Astrocyte (in vitro differentiated cells and primary cell): ENCODE measurements at regions not wholly inside any gene's neighbourhood (a gene's known extent, or its start where the extent isn't known, plus 50 kb on each side); places are given as distances from the start of the nearest gene placed in this dataset.

Experiments used
- DNase-seq: peaks from one replicate; pipeline ENCODE4 v3.0.0-alpha.2; 2010; ENCODE audit warnings: low read depth
- FAIRE-seq: peaks from 2 replicates; lab custom pipeline; 2011; peaks lifted over from hg19 to GRCh38; lab: Jason Lieb, UNC
- H2AFZ ChIP-seq: 2 replicates; pipeline ENCODE4 v1.6.0; 2012; ENCODE audit warnings: low read depth, low read length, inconsistent platforms
- H3K27ac ChIP-seq: 2 replicates; pipeline ENCODE4 v1.5.1; 2011; ENCODE audit warnings: low read depth, low read length, inconsistent platforms
- H3K27me3 ChIP-seq: 2 replicates; pipeline ENCODE4 v1.6.0; 2011; ENCODE audit warnings: low read length, inconsistent platforms; ENCODE audit not compliant: insufficient read depth
- H3K36me3 ChIP-seq: 2 replicates; pipeline ENCODE4 v1.5.1; 2011; ENCODE audit warnings: low read length, inconsistent platforms; ENCODE audit not compliant: insufficient read depth
- H3K4me1 ChIP-seq: 2 replicates; pipeline ENCODE4 v1.5.1; 2011; ENCODE audit warnings: low read length, inconsistent platforms; ENCODE audit not compliant: insufficient read depth
- H3K4me2 ChIP-seq: 2 replicates; pipeline ENCODE4 v1.6.0; 2012; ENCODE audit warnings: low read length, inconsistent platforms
- H3K4me3 ChIP-seq: 2 replicates; pipeline ENCODE4 v1.5.1; 2011; ENCODE audit warnings: low read depth, mild to moderate bottlenecking, low read length, inconsistent platforms; ENCODE audit not compliant: insufficient read depth
- H3K79me2 ChIP-seq: 2 replicates; pipeline ENCODE4 v1.6.0; 2012; ENCODE audit warnings: mild to moderate bottlenecking, low read length, inconsistent platforms; ENCODE audit not compliant: insufficient read depth
- H3K9ac ChIP-seq: 2 replicates; pipeline ENCODE4 v1.6.0; 2012; ENCODE audit warnings: mild to moderate bottlenecking, low read length, inconsistent platforms
- H3K9me3 ChIP-seq: 2 replicates; pipeline ENCODE4 v1.5.1; 2012; ENCODE audit warnings: low read depth, mild to moderate bottlenecking, low read length, inconsistent platforms; ENCODE audit not compliant: insufficient read depth
- H4K20me1 ChIP-seq: 2 replicates; pipeline ENCODE4 v1.6.0; 2012; ENCODE audit warnings: low read length, inconsistent platforms; ENCODE audit not compliant: insufficient read depth
- H3K27ac Mint-ChIP-seq: one replicate; pipeline ENCODE4 v1.8.0; 2021; ENCODE audit warnings: mild to moderate bottlenecking, mixed read lengths; ENCODE audit not compliant: unreplicated experiment
- H3K27me3 Mint-ChIP-seq: one replicate; pipeline ENCODE4 v1.8.0; 2021; ENCODE audit warnings: low read depth, mixed read lengths; ENCODE audit not compliant: unreplicated experiment
- H3K36me3 Mint-ChIP-seq: one replicate; pipeline ENCODE4 v1.8.0; 2021; ENCODE audit warnings: low read depth, mixed read lengths; ENCODE audit not compliant: unreplicated experiment
- H3K4me1 Mint-ChIP-seq: one replicate; pipeline ENCODE4 v1.8.0; 2021; ENCODE audit warnings: low read depth, mixed read lengths; ENCODE audit not compliant: unreplicated experiment
- H3K4me3 Mint-ChIP-seq: one replicate; pipeline ENCODE4 v1.8.0; 2021; ENCODE audit warnings: mild to moderate bottlenecking, moderate library complexity, mixed read lengths; ENCODE audit not compliant: unreplicated experiment
- H3K9me3 Mint-ChIP-seq: one replicate; pipeline ENCODE4 v1.8.0; 2021; ENCODE audit warnings: mild to moderate bottlenecking, mixed read lengths; ENCODE audit not compliant: unreplicated experiment
- CTCF ChIP-seq: IDR thresholded peaks from 2 replicates; pipeline ENCODE4 v1.5.1; 2011; ENCODE audit warnings: low read depth, mild to moderate bottlenecking, inconsistent platforms, low read length, moderate library complexity; ENCODE audit not compliant: insufficient read depth
- EZH2 ChIP-seq: IDR thresholded peaks from 2 replicates; pipeline ENCODE4 v1.6.1; 2012; ENCODE audit warnings: mild to moderate bottlenecking, low read length, inconsistent platforms; ENCODE audit not compliant: insufficient read depth

- Histone ChIP-seq H3K4me2 (no peak overlapping the region), H2AFZ (no peak overlapping the region), H3K9ac (no peak overlapping the region), H3K79me2 (no peaks in the 10 kb centered on the region), H4K20me1 (no peaks in the 10 kb centered on the region), H3K36me3 (no peaks in the 10 kb centered on the region), H3K27me3 (no peaks in the 10 kb centered on the region), H3K9me3 (no peaks in the 10 kb centered on the region), H3K4me1 (peaks cover 6% of the 10 kb centered on the region), H3K4me3 (no peak overlapping the region), H3K27ac (no peak overlapping the region)
- Mint-ChIP-seq H3K27me3 (no peaks in the 10 kb centered on the region), H3K4me3 (no peak overlapping the region), H3K36me3 (no peaks in the 10 kb centered on the region), H3K4me1 (no peaks in the 10 kb centered on the region), H3K9me3 (peaks cover 4% of the 10 kb centered on the region), H3K27ac (no peak overlapping the region)
- FAIRE-seq (no peak), DNase-seq (no peak)
- TF ChIP-seq EZH2 (no peak), CTCF (no peak)
Observed at GRCh38 chr3:1969281-1969680, 129.4 kb upstream of the CNTN4 start.

GRCh38 chr3:1971780-1972179 lies 126.9 kb upstream of the CNTN4 start:
- H3K9ac ChIP-seq = no peak overlapping the region
- H3K36me3 ChIP-seq = no peaks in the 10 kb centered on the region
- peak; percentile 48 for DNase-seq
- H3K4me3 ChIP-seq = no peak overlapping the region
- no peaks in the 10 kb centered on the region for H4K20me1 ChIP-seq
- TF ChIP-seq CTCF (no peak), EZH2 (no peak)
- H3K79me2 ChIP-seq = no peaks in the 10 kb centered on the region
- Mint-ChIP-seq H3K27me3 (no peaks in the 10 kb centered on the region), H3K27ac (no peak overlapping the region), H3K9me3 (peaks cover 4% of the 10 kb centered on the region), H3K4me1 (no peaks in the 10 kb centered on the region), H3K4me3 (no peak overlapping the region), H3K36me3 (no peaks in the 10 kb centered on the region)
- peak overlapping the region; percentile 7 for H3K4me2 ChIP-seq
- FAIRE-seq = no peak
- no peaks in the 10 kb centered on the region for H3K27me3 ChIP-seq
- no peak overlapping the region for H3K27ac ChIP-seq
- no peak overlapping the region for H2AFZ ChIP-seq
- H3K9me3 ChIP-seq = no peaks in the 10 kb centered on the region
- peaks cover 6% of the 10 kb centered on the region for H3K4me1 ChIP-seq

- FAIRE-seq (no peak), DNase-seq (no peak)
- H3K9ac ChIP-seq = no peak overlapping the region
- no peak overlapping the region for H3K27ac ChIP-seq
- peaks cover 4% of the 10 kb centered on the region for H3K9me3 Mint-ChIP-seq
- no peaks in the 10 kb centered on the region for H3K36me3 ChIP-seq
- H3K27me3 ChIP-seq = no peaks in the 10 kb centered on the region
- H3K36me3 Mint-ChIP-seq = no peaks in the 10 kb centered on the region
- H3K27ac Mint-ChIP-seq = no peak overlapping the region
- H3K4me1 Mint-ChIP-seq = no peaks in the 10 kb centered on the region
- no peaks in the 10 kb centered on the region for H3K9me3 ChIP-seq
- no peak overlapping the region for H3K4me3 ChIP-seq
- no peaks in the 10 kb centered on the region for H3K79me2 ChIP-seq
- H2AFZ ChIP-seq = no peak overlapping the region
- TF ChIP-seq EZH2 = no peak
- no peak for TF ChIP-seq CTCF
- no peaks in the 10 kb centered on the region for H4K20me1 ChIP-seq
- no peaks in the 10 kb centered on the region for H3K27me3 Mint-ChIP-seq
- no peak overlapping the region for H3K4me2 ChIP-seq
- no peaks in the 10 kb centered on the region for H3K4me1 ChIP-seq
- no peak overlapping the region for H3K4me3 Mint-ChIP-seq
Observed at GRCh38 chr3:1979961-1980615, 118.6 kb upstream of the CNTN4 start.
